EH (cell line): ENCODE measurements at regions not wholly inside any gene's neighbourhood (a gene's known extent, or its start where the extent isn't known, plus 50 kb on each side); places are given as distances from the start of the nearest gene placed in this dataset.
"Not testable (repeated sequence)": the region's sequence is repeated elsewhere in the genome, so short reads cannot be mapped to it uniquely, and the experiment has no call there.

ENCODE experiments used
- DNase-seq: peaks from one replicate; pipeline ENCODE4 v3.0.0-alpha.2; 2015; ENCODE audit warnings: low read depth

- DNase-seq, result no peak
These were observed 262.7 kb downstream of the REEP3 start for GRCh38 chr10:63783882-63784281.

- no peak for DNase-seq
These were observed 267.1 kb downstream of the REEP3 start for GRCh38 chr10:63788152-63788821.

GRCh38 chr10:63795094-63795860 is 274.1 kb downstream of the REEP3 start:
- no peak for DNase-seq

GRCh38 chr10:63798599-63799498 is 277.6 kb downstream of the REEP3 start:
- DNase-seq, result peak; percentile 96

GRCh38 chr10:63799521-63800300 is 278.5 kb downstream of the REEP3 start:
- peak; percentile 11 for DNase-seq

GRCh38 chr10:63801166-63801565 is 280.0 kb downstream of the REEP3 start:
- no peak for DNase-seq

GRCh38 chr10:63806330-63806729 is 285.1 kb downstream of the REEP3 start:
- DNase-seq, result no peak

DNA sequence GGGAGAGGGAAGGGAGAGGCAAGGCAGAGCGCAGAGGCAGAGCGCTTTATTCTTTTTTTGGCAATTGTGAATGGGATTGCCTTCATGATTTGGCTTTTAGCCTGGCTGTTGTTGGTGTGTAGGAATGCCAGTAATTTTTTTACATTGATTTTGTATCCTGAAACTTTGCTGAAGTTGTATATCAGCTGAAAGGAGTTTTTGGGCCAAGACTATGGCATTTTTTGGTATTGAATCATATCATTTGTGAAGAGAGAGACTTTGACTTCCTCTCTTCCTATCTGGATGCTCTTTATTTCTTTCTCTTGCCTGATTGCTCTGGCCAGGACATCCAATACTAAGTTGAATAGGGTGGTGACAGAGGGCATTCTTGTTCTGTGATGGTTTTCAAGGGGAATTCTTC is 291.3 kb downstream of the REEP3 start:
- peak; percentile 41 for DNase-seq

- peak; percentile 69 for DNase-seq
These were observed 298.6 kb downstream of the REEP3 start for GRCh38 chr10:63819753-63820329.

- DNase-seq, result no peak
These were observed 301.3 kb downstream of the REEP3 start for GRCh38 chr10:63822496-63822895.

GRCh38 chr10:63825111-63825510 is 303.9 kb downstream of the REEP3 start:
- peak; percentile 2 for DNase-seq

- no peak for DNase-seq
These were observed 304.6 kb downstream of the REEP3 start for GRCh38 chr10:63825766-63826165.

DNA sequence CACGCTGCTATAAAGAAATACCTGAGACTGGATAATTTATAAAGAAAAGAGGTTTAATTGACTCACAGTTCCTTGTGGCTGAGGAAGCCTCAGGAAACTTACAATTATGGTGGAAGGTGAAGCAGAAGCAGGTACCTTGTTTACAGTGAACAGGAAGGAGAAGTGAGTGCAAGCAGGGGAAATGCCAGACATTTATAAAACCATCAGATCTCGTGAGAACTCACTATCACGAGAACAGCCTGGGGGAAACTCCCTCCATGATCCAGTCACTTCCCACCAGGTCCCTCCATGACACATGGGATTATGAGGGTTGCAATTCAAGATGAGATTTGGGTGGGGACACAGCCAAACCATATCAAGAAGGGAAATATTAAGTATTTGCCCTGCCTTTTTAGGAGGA is 305.8 kb downstream of the REEP3 start:
- DNase-seq, result not testable (repeated sequence)

DNA sequence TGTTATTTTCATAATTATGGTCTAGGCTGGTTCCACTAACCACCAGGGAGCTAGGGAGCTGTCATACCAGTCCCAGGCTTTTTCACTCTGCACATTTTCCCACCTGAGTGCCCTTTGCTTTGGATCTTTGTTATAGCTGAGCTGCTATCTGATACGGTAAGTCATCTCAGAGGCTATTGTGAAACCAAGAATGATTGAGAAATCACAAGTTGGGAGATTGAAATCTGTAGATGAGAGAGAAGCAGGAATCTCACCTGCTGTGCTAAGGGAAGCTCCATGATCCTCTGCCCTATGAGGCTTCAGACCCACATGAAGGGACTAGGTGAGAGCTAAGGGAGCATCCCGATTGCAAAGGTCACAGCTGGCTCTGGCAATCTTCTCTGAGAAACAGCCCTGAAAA is 307.8 kb downstream of the REEP3 start:
- DNase-seq, result no peak

GRCh38 chr10:63829573-63830149 is 308.5 kb downstream of the REEP3 start:
- no peak for DNase-seq

- DNase-seq, result no peak
These were observed 311.5 kb downstream of the REEP3 start for GRCh38 chr10:63832686-63833085.

DNA sequence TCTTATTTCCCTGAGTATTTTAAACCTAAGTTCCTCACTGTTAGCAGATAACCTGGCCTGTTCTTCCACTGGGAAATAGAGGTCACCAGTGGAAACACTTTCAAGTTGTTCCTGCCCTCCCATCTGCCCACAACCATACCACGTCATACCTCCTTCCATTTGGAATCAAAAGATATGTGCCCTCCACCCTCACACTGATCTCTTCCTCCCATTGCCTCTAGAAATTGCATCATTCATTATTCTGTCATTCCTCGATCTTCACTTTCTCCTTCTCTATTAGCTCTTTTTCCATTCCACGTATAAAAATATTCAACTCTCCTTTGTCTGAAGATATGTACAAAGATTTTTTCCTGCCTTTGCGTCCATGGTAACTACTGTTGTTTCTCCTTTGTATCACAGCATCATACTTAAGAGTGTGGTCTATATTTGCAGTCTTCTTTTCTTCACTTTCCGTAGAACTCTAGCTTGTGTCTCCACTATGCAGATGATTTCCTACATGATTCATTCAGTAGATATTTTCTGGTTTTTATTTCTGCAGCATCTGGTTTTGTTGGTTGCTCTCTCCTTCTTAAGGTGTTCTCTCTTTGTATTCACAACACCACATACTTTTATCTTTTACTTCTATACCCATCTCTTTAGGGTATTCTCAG is 312.3 kb downstream of the REEP3 start:
- no peak for DNase-seq

GRCh38 chr10:63836666-63837442 is 315.7 kb downstream of the REEP3 start:
- no peak for DNase-seq

DNA sequence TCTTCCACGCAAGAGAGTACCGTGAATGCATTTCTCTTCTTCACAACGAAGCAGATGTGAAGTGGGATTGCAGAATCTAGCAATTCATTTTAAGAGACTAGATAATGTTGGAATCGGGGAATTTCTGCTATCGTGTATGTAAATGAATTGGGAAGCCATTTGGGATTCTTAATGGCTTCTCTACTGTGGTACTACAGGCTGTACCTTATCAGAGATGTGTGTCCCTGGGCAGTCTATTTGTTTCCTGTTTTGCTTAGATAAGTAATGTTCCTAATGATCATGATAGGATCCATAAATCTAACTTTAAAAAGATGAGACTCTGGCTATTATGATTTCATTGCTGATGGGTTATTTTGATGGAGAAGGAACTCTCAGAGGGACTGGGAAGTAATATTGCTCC is 320.6 kb downstream of the REEP3 start:
- no peak for DNase-seq

GRCh38 chr10:63843107-63843506 is 321.9 kb downstream of the REEP3 start:
- no peak for DNase-seq
